ENCODE measurements at regions not wholly inside any gene's neighbourhood (a gene's known extent, or its start where the extent isn't known, plus 50 kb on each side); places are given as distances from the start of the nearest gene placed in this dataset.

DNA sequence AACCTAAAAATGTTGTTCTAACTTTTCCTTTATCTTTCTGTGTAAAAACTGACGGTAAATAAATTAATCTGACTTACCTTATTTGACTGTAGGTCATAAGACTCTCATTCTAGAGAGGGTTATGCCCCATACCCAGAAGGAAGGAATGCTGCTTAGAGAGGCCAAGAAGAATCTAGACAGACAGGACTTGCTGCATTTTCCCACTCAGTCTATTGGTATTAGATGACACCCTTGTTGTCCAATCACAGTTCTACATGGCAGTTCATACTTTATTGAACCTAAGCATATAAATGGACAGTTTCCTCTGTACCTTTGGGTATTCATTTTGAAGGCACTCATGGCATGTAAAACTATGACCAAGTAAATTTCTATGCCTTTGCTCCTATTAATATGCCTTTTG is 359.6 kb upstream of the ID4 start (continued):
- TF ChIP-seq, protein P1, sequence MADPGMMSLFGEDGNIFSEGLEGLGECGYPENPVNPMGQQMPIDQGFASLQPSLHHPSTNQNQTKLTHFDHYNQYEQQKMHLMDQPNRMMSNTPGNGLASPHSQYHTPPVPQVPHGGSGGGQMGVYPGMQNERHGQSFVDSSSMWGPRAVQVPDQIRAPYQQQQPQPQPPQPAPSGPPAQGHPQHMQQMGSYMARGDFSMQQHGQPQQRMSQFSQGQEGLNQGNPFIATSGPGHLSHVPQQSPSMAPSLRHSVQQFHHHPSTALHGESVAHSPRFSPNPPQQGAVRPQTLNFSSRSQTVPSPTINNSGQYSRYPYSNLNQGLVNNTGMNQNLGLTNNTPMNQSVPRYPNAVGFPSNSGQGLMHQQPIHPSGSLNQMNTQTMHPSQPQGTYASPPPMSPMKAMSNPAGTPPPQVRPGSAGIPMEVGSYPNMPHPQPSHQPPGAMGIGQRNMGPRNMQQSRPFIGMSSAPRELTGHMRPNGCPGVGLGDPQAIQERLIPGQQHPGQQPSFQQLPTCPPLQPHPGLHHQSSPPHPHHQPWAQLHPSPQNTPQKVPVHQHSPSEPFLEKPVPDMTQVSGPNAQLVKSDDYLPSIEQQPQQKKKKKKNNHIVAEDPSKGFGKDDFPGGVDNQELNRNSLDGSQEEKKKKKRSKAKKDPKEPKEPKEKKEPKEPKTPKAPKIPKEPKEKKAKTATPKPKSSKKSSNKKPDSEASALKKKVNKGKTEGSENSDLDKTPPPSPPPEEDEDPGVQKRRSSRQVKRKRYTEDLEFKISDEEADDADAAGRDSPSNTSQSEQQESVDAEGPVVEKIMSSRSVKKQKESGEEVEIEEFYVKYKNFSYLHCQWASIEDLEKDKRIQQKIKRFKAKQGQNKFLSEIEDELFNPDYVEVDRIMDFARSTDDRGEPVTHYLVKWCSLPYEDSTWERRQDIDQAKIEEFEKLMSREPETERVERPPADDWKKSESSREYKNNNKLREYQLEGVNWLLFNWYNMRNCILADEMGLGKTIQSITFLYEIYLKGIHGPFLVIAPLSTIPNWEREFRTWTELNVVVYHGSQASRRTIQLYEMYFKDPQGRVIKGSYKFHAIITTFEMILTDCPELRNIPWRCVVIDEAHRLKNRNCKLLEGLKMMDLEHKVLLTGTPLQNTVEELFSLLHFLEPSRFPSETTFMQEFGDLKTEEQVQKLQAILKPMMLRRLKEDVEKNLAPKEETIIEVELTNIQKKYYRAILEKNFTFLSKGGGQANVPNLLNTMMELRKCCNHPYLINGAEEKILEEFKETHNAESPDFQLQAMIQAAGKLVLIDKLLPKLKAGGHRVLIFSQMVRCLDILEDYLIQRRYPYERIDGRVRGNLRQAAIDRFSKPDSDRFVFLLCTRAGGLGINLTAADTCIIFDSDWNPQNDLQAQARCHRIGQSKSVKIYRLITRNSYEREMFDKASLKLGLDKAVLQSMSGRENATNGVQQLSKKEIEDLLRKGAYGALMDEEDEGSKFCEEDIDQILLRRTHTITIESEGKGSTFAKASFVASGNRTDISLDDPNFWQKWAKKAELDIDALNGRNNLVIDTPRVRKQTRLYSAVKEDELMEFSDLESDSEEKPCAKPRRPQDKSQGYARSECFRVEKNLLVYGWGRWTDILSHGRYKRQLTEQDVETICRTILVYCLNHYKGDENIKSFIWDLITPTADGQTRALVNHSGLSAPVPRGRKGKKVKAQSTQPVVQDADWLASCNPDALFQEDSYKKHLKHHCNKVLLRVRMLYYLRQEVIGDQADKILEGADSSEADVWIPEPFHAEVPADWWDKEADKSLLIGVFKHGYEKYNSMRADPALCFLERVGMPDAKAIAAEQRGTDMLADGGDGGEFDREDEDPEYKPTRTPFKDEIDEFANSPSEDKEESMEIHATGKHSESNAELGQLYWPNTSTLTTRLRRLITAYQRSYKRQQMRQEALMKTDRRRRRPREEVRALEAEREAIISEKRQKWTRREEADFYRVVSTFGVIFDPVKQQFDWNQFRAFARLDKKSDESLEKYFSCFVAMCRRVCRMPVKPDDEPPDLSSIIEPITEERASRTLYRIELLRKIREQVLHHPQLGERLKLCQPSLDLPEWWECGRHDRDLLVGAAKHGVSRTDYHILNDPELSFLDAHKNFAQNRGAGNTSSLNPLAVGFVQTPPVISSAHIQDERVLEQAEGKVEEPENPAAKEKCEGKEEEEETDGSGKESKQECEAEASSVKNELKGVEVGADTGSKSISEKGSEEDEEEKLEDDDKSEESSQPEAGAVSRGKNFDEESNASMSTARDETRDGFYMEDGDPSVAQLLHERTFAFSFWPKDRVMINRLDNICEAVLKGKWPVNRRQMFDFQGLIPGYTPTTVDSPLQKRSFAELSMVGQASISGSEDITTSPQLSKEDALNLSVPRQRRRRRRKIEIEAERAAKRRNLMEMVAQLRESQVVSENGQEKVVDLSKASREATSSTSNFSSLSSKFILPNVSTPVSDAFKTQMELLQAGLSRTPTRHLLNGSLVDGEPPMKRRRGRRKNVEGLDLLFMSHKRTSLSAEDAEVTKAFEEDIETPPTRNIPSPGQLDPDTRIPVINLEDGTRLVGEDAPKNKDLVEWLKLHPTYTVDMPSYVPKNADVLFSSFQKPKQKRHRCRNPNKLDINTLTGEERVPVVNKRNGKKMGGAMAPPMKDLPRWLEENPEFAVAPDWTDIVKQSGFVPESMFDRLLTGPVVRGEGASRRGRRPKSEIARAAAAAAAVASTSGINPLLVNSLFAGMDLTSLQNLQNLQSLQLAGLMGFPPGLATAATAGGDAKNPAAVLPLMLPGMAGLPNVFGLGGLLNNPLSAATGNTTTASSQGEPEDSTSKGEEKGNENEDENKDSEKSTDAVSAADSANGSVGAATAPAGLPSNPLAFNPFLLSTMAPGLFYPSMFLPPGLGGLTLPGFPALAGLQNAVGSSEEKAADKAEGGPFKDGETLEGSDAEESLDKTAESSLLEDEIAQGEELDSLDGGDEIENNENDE (IDR thresholded peaks at IDR 0.05; ENCODE audit: insufficient replicate concordance, low read length): no peak
- TF ChIP-seq RNF2 (IDR thresholded peaks at IDR 0.05; ENCODE audit: borderline replicate concordance, low read depth, low read length, missing control alignments, poor library complexity, severe bottlenecking) (no peak), POLR2A (IDR thresholded peaks at IDR 0.05; ENCODE audit: control extremely low read depth in 1 of 2, low read depth in 2 of 2, low read length in 2 of 2) (no peak), KDM5A (IDR thresholded peaks at IDR 0.05; ENCODE audit: low read length) (no peak), TAF1 (IDR thresholded peaks at IDR 0.05; ENCODE audit: low read depth, low read length) (no peak), SP1 (IDR thresholded peaks at IDR 0.05; ENCODE audit: low read depth, low read length) (no peak)
- TF ChIP-seq, protein P2, sequence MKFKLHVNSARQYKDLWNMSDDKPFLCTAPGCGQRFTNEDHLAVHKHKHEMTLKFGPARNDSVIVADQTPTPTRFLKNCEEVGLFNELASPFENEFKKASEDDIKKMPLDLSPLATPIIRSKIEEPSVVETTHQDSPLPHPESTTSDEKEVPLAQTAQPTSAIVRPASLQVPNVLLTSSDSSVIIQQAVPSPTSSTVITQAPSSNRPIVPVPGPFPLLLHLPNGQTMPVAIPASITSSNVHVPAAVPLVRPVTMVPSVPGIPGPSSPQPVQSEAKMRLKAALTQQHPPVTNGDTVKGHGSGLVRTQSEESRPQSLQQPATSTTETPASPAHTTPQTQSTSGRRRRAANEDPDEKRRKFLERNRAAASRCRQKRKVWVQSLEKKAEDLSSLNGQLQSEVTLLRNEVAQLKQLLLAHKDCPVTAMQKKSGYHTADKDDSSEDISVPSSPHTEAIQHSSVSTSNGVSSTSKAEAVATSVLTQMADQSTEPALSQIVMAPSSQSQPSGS (IDR thresholded peaks at IDR 0.05; ENCODE audit: low read length): no peak
- TF ChIP-seq, protein P3, sequence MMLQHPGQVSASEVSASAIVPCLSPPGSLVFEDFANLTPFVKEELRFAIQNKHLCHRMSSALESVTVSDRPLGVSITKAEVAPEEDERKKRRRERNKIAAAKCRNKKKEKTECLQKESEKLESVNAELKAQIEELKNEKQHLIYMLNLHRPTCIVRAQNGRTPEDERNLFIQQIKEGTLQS (IDR thresholded peaks at IDR 0.05; ENCODE audit: insufficient read depth, low read depth, low read length): no peak
- TF ChIP-seq, protein P4, sequence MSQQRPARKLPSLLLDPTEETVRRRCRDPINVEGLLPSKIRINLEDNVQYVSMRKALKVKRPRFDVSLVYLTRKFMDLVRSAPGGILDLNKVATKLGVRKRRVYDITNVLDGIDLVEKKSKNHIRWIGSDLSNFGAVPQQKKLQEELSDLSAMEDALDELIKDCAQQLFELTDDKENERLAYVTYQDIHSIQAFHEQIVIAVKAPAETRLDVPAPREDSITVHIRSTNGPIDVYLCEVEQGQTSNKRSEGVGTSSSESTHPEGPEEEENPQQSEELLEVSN (IDR thresholded peaks at IDR 0.05): no peak

Measured in H1 (cell line).